Thyroid gland (tissue), 4 donors: ENCODE measurements at regions not wholly inside any gene's neighbourhood (a gene's known extent, or its start where the extent isn't known, plus 50 kb on each side); places are given as distances from the start of the nearest gene placed in this dataset.

Experiments
- POLR2A ChIP-seq, 2 donors: fragments of 450-650 bp; IDR thresholded peaks; one replicate each; pipeline ENCODE4 v1.6.1; 2017; ENCODE audit warnings: antibody characterized with exemption in 2 of 2, mild to moderate bottlenecking in 2 of 2, moderate library complexity in 1 of 2
- TF ChIP-seq, protein P1 (sequence below), 6 experiments: fragments of 200-600 bp in 3 of 6; fragments of 450-650 bp in 3 of 6; sonication (generic) in 3 of 6; IDR thresholded peaks; one replicate each; pipeline ENCODE4 v1.5.1; 2016 to 2019; ENCODE audit warnings: antibody characterized with exemption in 6 of 6, mild to moderate bottlenecking in 2 of 6, inconsistent platforms in 1 of 6, moderate library complexity in 1 of 6

DNA sequence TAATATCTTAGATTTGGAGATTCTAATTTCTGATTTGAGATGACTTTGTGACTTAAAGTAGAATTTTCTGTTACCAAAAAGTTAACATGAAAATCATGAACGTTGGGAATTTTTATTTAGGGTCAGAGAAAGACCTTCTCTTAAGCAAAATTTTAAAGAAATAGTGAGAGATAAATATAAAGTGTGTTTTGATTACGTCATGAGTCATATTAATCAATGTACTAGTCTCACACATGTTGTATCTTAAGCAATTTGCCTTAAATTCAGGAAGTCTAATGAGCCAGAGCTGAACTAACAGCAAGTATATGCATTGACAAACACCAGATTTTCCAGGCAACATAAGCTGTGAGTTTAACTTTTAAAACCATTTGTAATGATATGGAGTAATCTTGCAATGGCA, 765.5 kb upstream of the SORCS1 start:
- TF ChIP-seq, protein P1, sequence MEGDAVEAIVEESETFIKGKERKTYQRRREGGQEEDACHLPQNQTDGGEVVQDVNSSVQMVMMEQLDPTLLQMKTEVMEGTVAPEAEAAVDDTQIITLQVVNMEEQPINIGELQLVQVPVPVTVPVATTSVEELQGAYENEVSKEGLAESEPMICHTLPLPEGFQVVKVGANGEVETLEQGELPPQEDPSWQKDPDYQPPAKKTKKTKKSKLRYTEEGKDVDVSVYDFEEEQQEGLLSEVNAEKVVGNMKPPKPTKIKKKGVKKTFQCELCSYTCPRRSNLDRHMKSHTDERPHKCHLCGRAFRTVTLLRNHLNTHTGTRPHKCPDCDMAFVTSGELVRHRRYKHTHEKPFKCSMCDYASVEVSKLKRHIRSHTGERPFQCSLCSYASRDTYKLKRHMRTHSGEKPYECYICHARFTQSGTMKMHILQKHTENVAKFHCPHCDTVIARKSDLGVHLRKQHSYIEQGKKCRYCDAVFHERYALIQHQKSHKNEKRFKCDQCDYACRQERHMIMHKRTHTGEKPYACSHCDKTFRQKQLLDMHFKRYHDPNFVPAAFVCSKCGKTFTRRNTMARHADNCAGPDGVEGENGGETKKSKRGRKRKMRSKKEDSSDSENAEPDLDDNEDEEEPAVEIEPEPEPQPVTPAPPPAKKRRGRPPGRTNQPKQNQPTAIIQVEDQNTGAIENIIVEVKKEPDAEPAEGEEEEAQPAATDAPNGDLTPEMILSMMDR (IDR thresholded peaks at IDR 0.05), result no peak
- TF ChIP-seq POLR2A (IDR thresholded peaks at IDR 0.05), result no peak
